ENCODE measurements at regions not wholly inside any gene's neighbourhood (a gene's known extent, or its start where the extent isn't known, plus 50 kb on each side); places are given as distances from the start of the nearest gene placed in this dataset.

DNA sequence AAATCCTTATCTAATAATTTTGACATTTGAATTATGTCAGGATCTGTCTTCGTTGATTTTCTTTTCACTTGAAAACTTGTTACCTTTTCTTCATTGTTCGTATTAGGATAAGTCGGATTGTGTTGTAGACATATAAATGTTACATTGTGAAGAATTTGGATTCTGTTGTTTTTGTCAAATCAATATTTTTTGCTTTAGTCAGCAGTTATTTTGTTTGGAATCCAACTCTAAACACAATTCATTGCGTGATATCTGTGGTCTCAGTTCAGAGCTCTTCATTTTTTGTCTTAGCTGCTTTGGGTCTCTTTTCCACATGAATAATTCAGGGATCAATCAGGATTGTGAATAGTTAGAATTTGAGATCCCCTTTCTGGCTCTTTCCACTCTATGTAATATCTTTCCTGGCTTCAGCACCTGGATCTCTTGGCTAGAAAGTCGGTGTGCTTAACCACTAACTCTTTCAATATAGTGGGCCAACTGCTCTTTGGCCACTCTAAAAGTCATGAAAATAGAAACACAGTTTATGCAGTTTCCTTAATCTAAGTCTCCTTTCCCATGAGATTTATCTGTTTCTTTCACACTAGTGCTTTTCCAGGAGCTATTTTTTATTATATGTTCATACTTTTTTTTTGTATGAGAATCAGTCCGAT lies 2494.2 kb upstream of the PCDH20 start:
- BruUV-seq (replicated peaks) = no TSS peak
- Histone ChIP-seq H4K20me1 (replicated peaks; ENCODE audit: control insufficient read depth, extremely low read depth, insufficient read depth, low read length) (no peaks in the 10 kb centered on the region), H2AFZ (ENCODE audit: low read depth, low read length) (no peak overlapping the region), H3K79me2 (ENCODE audit: control insufficient read depth, insufficient read depth, low read length) (no peaks in the 10 kb centered on the region), H3K9me3 (replicated peaks; ENCODE audit: control insufficient read depth, insufficient read depth, low read length) (no peaks in the 10 kb centered on the region), H3K9ac (replicated peaks; ENCODE audit: extremely low read depth, insufficient read depth, low read length) (no peak overlapping the region), H3K27ac (ENCODE audit: insufficient read depth, low read depth, low read length) (no peak overlapping the region), H3K27me3 (ENCODE audit: control insufficient read depth in 2 of 2, insufficient read depth in 2 of 2, low read length in 2 of 2) (no peaks in the 10 kb centered on the region), H3K4me1 (ENCODE audit: control insufficient read depth, extremely low read depth, insufficient read depth, low read length) (no peaks in the 10 kb centered on the region), H3K4me2 (ENCODE audit: insufficient read depth, low read length) (no peak overlapping the region), H3K4me3 (replicated peaks in 1 of 3; ENCODE audit: insufficient read depth in 1 of 3, low read depth in 1 of 3, low read length in 3 of 3) (no peak overlapping the region), H3K9me1 (replicated peaks; ENCODE audit: control insufficient read depth, extremely low read depth, insufficient read depth, low read length) (no peaks in the 10 kb centered on the region), H3K36me3 (ENCODE audit: control insufficient read depth in 2 of 2, extremely low read depth in 1 of 2, insufficient read depth in 2 of 2, low read length in 2 of 2) (no peaks in the 10 kb centered on the region)
- TF ChIP-seq MYC (IDR thresholded peaks at IDR 0.05; ENCODE audit: low read depth, low read length) (no peak), GATA2 (IDR thresholded peaks at IDR 0.05; ENCODE audit: insufficient read depth, insufficient read length, low read depth, low read length) (no peak), JUN (IDR thresholded peaks at IDR 0.05; ENCODE audit: borderline replicate concordance, insufficient read depth, insufficient read length, low read depth) (no peak), EZH2 (IDR thresholded peaks at IDR 0.05; ENCODE audit: borderline replicate concordance, low read depth, low read length, severe bottlenecking) (no peak), MAX (IDR thresholded peaks at IDR 0.05; ENCODE audit: insufficient read depth, insufficient read length) (no peak), FOS (IDR thresholded peaks at IDR 0.05; ENCODE audit: borderline replicate concordance, insufficient read depth, low read length) (no peak)
- intact Hi-C loops (cut with micrococcal nuclease) = no loop called here
- dilution Hi-C loops (cut with MboI; ENCODE audit: extremely low pct_ligation_motif_present, low sequenced_read_pairs) = no loop called here
- no peak for DNase-seq (ENCODE audit: low read depth, low spot score)
- no peak for FAIRE-seq
- POLR2A ChIA-PET = no interaction called here
- CTCF ChIA-PET = interaction anchor here (1.5 kb wide), 1 partner anchor 13 kb away, joined by 3 read pairs; no protein-coding TSS in a partner anchor

GRCh38 chr13:63902141-63902540 lies 2486.5 kb upstream of the PCDH20 start:
- POLR2A ChIA-PET = no interaction called here
- intact Hi-C loops (cut with micrococcal nuclease) = no loop called here
- Histone ChIP-seq H3K27ac (ENCODE audit: insufficient read depth, low read depth, low read length) (no peak overlapping the region), H3K79me2 (ENCODE audit: control insufficient read depth, insufficient read depth, low read length) (no peaks in the 10 kb centered on the region), H4K20me1 (replicated peaks; ENCODE audit: control insufficient read depth, extremely low read depth, insufficient read depth, low read length) (no peaks in the 10 kb centered on the region), H3K4me3 (replicated peaks in 1 of 3; ENCODE audit: insufficient read depth in 1 of 3, low read depth in 1 of 3, low read length in 3 of 3) (no peak overlapping the region), H3K4me2 (ENCODE audit: insufficient read depth, low read length) (no peak overlapping the region), H3K36me3 (ENCODE audit: control insufficient read depth in 2 of 2, extremely low read depth in 1 of 2, insufficient read depth in 2 of 2, low read length in 2 of 2) (no peaks in the 10 kb centered on the region), H3K4me1 (ENCODE audit: control insufficient read depth, extremely low read depth, insufficient read depth, low read length) (no peaks in the 10 kb centered on the region), H3K9me3 (replicated peaks; ENCODE audit: control insufficient read depth, insufficient read depth, low read length) (no peaks in the 10 kb centered on the region), H3K9ac (replicated peaks; ENCODE audit: extremely low read depth, insufficient read depth, low read length) (no peak overlapping the region), H3K27me3 (ENCODE audit: control insufficient read depth in 2 of 2, insufficient read depth in 2 of 2, low read length in 2 of 2) (no peaks in the 10 kb centered on the region), H2AFZ (ENCODE audit: low read depth, low read length) (no peak overlapping the region), H3K9me1 (replicated peaks; ENCODE audit: control insufficient read depth, extremely low read depth, insufficient read depth, low read length) (no peaks in the 10 kb centered on the region)
- dilution Hi-C loops (cut with MboI; ENCODE audit: extremely low pct_ligation_motif_present, low sequenced_read_pairs) = no loop called here
- TF ChIP-seq POLR2AphosphoS5 (IDR thresholded peaks at IDR 0.05; ENCODE audit: insufficient read depth, low read depth, low read length) (no peak), EZH2 (IDR thresholded peaks at IDR 0.05; ENCODE audit: borderline replicate concordance, low read depth, low read length, severe bottlenecking) (no peak), FOS (IDR thresholded peaks at IDR 0.05; ENCODE audit: borderline replicate concordance, insufficient read depth, low read length) (no peak), CTCF (IDR thresholded peaks at IDR 0.05; ENCODE audit: extremely low read depth in 1 of 2, insufficient read depth in 1 of 2, low read depth in 1 of 2, low read length in 2 of 2) (no peak), MAX (IDR thresholded peaks at IDR 0.05; ENCODE audit: insufficient read depth, insufficient read length) (no peak), POLR2A (IDR thresholded peaks at IDR 0.05; ENCODE audit: low read depth, low read length) (no peak), MYC (IDR thresholded peaks at IDR 0.05; ENCODE audit: low read depth, low read length) (no peak), JUN (IDR thresholded peaks at IDR 0.05; ENCODE audit: borderline replicate concordance, insufficient read depth, insufficient read length, low read depth) (no peak), GATA2 (IDR thresholded peaks at IDR 0.05; ENCODE audit: insufficient read depth, insufficient read length, low read depth, low read length) (no peak)
- CTCF ChIA-PET = no interaction called here
- DNase-seq (ENCODE audit: low read depth, low spot score) (no peak), FAIRE-seq (no peak)
- BruUV-seq (replicated peaks) = no TSS peak

Measured in endothelial cell of umbilical vein (primary cell).